ENCODE measurements at regions not wholly inside any gene's neighbourhood (a gene's known extent, or its start where the extent isn't known, plus 50 kb on each side); places are given as distances from the start of the nearest gene placed in this dataset.

GRCh38 chr9:1303932-1304331, 253.8 kb downstream of the DMRT2 start:
- no peak for DNase-seq (ENCODE audit: low read depth, low spot score)
- H3K4me3 ChIP-seq (ENCODE audit: low read length), result no peak overlapping the region

GRCh38 chr9:1311462-1312042, 261.4 kb downstream of the DMRT2 start:
- DNase-seq (ENCODE audit: low read depth, low spot score), result no peak
- H3K4me3 ChIP-seq (ENCODE audit: low read length), result no peak overlapping the region

DNA sequence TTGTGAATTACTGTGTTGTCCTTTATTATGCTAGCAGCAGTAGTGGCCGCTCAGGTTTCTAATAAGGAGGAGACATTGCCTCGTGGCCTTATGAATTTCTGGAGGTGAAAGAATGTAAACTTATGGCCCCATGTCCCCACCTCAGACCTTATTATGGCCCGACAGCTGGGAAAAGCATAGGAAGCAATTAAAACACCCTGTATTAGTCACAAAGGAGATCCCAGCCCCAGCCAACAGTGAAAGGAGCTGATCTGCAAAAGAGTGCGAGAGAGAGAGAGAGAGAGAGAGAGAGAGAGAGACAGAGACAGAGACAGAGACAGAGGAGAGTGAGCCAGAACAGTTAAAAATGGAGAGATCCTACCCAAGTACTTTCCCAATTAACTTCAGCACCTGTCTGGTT, 269.3 kb downstream of the DMRT2 start:
- DNase-seq (ENCODE audit: low read depth, low spot score), result no peak

DNA sequence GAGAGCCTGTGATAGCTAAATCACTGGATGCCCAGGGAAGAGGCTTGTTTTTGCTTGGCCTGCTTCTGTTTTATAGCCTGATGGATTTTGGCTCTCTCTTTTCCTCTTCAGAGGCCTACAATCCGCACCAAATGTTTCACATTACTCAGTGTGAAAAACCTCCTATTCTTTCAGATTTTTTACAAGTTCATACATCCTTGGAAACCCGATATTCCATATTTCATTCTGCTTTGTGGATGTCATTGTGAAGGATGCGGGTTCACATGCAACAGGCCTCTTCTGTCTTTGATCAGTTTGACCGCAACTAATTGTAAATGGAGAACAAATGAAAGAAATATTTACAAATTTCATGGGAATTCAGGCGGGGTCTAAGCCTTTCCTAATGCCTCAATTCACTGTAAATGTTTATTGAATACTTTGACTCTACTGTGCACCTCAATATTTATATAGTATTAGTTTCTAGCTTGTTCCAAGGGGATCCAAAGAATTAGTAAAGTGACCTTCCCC, 269.9 kb downstream of the DMRT2 start:
- no peak for DNase-seq (ENCODE audit: low read depth, low spot score)
- no peak overlapping the region for H3K4me3 ChIP-seq (ENCODE audit: low read length)

More for the DNA sequence above, 269.3 kb downstream of the DMRT2 start:
- no peak overlapping the region for H3K4me3 ChIP-seq (ENCODE audit: low read length)

DNA sequence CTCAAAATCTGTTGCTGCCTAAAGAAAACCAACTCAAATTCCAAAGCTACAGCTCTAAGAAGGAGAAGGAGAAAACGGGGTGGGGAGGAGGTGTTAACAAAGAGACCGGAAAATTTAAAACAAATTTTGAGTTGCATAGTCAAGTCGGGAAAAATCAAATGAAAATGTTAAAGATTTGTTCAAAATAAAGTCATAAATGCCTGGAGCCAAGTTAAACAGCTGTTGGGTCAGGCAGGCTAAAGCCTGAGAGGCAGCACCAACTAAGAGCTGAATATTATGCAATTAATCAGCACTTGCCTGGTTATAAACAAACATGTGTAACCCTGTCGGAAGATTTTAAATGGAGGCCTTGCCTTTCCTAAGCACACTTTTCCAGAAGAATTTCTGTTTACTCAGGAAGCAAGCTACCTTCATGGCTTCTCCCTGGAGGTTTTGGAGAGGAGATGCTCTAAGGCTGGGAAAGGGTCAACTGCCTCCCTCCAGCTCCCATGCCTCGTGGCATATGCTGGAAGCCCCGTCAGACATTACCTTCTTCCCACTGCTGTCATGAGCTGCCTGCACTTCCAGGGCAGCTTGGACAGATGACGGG, 270.5 kb downstream of the DMRT2 start:
- H3K4me3 ChIP-seq (ENCODE audit: low read length), result no peak overlapping the region
- no peak for DNase-seq (ENCODE audit: low read depth, low spot score)

DNA sequence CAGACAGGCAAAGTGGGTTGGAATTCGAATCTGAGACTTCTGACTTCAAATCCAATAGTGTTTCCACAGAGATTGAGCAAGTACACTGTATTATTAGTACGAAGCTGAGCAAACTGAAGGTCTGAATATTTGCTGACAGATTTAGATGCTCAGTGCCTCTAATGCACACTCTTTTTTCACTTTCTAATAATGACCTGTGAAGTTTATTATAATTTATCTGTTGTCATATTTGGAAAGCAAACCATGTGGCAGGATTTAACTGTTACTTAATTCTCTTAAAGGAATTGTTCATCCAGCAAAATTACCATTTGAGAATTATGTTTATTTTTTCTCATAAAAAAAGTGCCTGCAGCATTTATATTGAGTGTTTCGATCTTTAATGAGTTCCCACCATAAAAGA, 277.3 kb downstream of the DMRT2 start:
- no peak overlapping the region for H3K4me3 ChIP-seq (ENCODE audit: low read length)
- no peak for DNase-seq (ENCODE audit: low read depth, low spot score)

DNA sequence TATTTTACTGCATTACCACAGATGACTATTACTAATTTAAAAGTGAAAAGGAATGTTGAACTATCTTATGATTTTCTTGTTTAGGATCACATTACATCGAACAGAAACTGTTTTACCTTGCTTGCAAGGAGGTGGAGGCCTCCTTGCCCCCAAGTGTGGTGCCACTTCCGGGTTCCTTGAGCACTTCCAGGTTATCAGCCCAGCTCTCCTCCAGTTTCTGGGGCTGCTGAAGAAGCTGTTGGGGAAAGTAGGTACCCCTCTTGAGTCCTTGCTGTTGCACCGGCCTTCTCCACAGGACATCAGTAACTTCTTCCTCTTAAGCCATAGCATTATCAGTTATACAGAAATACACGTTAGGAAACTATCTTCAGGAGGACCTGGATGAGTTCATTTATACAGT, 278.2 kb downstream of the DMRT2 start:
- no peak for DNase-seq (ENCODE audit: low read depth, low spot score)
- no peak overlapping the region for H3K4me3 ChIP-seq (ENCODE audit: low read length)

DNA sequence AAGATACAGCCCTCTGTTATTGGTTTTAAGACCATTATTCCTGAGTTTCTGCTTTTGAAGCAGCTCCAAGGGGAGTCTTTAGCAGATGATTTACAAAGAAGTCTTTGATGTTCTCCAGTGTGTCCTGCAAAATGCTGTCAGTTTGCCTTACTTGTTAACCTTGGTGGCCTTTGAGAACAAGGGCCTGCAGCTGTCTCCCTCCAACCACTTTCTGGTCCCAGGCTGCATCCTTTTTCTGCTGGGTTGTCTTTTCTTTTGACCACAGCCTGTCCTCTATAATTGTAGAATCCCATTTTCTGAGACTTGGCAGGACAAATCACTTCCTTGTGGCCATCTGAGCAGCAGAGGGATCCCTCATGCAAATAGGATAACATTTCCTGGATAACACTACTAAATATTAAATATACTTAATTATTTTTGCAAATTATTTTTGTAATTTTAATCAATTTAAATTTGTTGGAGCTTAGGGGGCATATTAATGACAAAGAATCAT, 281.4 kb downstream of the DMRT2 start:
- no peak for DNase-seq (ENCODE audit: low read depth, low spot score)
- no peak overlapping the region for H3K4me3 ChIP-seq (ENCODE audit: low read length)

DNA sequence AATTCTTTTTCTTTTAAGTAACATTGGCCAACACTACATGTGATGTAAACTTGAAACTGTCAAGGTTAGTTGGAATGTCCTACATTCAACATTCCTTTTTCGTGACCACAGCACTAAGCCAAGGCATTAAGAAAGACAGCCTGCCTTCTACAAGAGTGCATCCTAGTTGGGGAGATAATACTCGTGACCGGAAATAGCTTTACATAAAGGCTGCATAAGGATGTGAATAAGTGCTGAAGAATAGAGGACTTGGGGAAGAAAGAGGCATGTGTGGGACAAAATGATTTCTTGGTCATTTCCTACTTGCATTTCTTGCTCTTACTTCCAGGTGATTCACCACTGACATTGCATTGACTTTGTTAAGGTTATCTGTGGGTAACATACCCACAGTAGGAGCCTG, 282.0 kb downstream of the DMRT2 start:
- H3K4me3 ChIP-seq (ENCODE audit: low read length), result no peak overlapping the region
- no peak for DNase-seq (ENCODE audit: low read depth, low spot score)

- no peak overlapping the region for H3K4me3 ChIP-seq (ENCODE audit: low read length)
- no peak for DNase-seq (ENCODE audit: low read depth, low spot score)
Observed at GRCh38 chr9:1335174-1335573, 285.0 kb downstream of the DMRT2 start.

GRCh38 chr9:1337169-1337568, 287.0 kb downstream of the DMRT2 start:
- no peak overlapping the region for H3K4me3 ChIP-seq (ENCODE audit: low read length)
- DNase-seq (ENCODE audit: low read depth, low spot score), result no peak

GRCh38 chr9:1340390-1340789, 290.2 kb downstream of the DMRT2 start:
- no peak overlapping the region for H3K4me3 ChIP-seq (ENCODE audit: low read length)
- DNase-seq (ENCODE audit: low read depth, low spot score), result no peak

GRCh38 chr9:1353291-1353690, 303.1 kb downstream of the DMRT2 start:
- no peak overlapping the region for H3K4me3 ChIP-seq (ENCODE audit: low read length)
- no peak for DNase-seq (ENCODE audit: low read depth, low spot score)

DNA sequence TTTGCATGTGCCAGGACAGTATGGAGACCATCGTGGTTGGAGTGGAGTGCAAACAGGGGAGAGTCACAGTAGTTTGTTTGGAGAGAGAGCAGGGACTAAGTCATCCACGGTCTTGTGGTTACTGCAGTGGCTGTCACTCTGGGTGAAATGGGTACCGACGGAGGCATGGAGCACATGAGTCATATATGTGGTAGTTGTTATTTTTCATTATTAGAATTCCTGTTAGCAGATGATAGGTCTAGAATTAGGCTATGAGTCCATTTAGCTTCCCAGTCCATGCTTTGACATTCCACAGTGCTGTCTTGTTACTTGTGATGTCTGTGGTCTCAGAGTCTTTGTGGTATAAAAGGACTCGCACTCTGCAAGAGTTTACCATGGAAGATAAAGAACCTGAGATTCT, 303.9 kb downstream of the DMRT2 start:
- H3K4me3 ChIP-seq (ENCODE audit: low read length), result no peak overlapping the region
- no peak for DNase-seq (ENCODE audit: low read depth, low spot score)

GRCh38 chr9:1354606-1355005, 304.4 kb downstream of the DMRT2 start:
- DNase-seq (ENCODE audit: low read depth, low spot score), result no peak

DNA sequence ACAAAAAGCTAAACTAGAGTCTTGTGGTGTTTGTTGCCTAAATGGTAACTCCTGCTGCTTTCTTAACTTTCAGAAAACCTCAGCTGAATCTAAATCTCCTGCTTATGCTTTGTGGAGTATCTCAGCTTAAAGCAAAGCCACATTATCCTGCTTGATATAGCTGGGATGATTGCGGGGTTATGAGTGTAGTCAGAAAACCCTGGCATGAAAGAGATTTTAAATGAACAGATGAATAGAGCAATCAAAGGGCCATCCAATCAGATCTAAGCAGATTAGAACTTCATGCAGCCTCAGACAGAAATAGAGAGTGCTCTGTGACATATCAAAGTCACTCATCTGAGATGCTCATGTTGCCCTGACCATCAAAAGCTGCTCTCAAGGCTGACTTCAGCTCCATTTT, 305.5 kb downstream of the DMRT2 start:
- DNase-seq (ENCODE audit: low read depth, low spot score), result no peak
- no peak overlapping the region for H3K4me3 ChIP-seq (ENCODE audit: low read length)

More at GRCh38 chr9:1354606-1355005, 304.4 kb downstream of the DMRT2 start:
- H3K4me3 ChIP-seq (ENCODE audit: low read length), result no peak overlapping the region

DNA sequence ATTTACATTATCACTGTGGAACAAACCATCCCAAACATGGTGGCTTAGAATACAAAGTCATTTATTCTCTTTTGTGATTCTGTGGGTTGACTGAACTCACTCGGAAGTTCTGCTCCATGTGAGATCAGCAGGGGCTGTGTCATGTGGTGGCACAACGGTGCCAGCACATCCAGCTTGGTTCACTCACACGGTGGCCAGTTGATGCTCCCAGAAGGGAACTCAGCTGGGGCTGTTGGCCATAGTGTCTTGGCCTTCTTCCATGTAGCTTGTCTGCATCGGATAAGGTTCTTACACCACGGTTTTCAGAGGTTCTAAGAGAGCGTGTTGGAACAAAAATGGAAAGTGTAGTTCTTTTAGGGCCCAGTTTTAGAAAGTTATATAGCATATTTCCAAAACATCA, 312.7 kb downstream of the DMRT2 start:
- DNase-seq (ENCODE audit: low read depth, low spot score), result no peak
- no peak overlapping the region for H3K4me3 ChIP-seq (ENCODE audit: low read length)

DNA sequence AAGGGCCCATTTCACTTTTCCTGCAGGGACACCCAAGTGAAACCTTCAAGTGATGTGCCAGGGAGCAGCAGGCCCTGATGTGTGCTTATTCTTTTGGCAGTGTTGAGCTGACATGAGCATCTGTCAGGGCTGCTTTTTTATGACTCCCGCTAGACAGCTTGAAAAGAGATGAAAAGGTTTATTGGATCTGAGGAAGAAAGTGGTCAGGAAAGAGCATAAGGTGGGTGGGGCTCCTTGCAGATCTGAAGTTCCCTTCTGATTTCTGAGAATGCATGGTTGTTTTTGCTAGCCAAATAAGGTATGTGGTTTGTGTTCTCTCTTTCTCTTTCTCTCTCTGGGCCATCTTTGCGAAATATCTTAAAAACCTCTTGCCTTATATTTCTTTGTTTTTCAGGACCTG, 316.1 kb downstream of the DMRT2 start:
- peak; percentile 20 for DNase-seq (ENCODE audit: low read depth, low spot score)
- no peak overlapping the region for H3K4me3 ChIP-seq (ENCODE audit: low read length)

- H3K4me3 ChIP-seq (ENCODE audit: low read length), result no peak overlapping the region
- no peak for DNase-seq (ENCODE audit: low read depth, low spot score)
Observed at GRCh38 chr9:1369297-1369696, 319.1 kb downstream of the DMRT2 start.

- no peak for DNase-seq (ENCODE audit: low read depth, low spot score)
- H3K4me3 ChIP-seq (ENCODE audit: low read length), result no peak overlapping the region
Observed at GRCh38 chr9:1373445-1373844, 323.3 kb downstream of the DMRT2 start.

DNA sequence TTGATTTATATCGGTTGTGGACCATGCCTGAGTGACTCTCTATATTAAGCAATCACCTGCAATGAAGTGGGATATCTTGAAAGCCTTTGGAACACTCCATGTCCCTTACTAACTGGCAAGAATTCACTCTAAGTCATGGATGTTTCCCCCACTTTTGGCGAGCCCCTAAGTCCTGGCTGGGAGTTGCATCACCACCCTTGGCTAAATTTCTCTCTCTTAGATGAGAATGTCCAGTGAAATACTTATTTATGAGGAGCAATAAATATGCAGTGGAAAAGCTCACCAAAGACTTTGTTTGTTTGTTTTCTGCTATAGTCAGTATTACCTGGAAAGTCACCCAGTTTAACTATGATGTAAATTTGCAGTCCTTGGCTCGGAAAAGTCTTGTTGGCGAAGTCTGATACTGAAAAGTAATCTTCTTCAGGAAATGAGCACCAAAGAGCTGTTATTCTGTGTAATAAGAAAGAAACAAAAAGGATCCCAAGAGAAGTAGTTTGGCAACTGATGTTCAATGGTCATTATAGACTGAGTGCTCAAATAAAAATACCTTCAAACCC, 333.8 kb downstream of the DMRT2 start:
- no peak overlapping the region for H3K4me3 ChIP-seq (ENCODE audit: low read length)
- no peak for DNase-seq (ENCODE audit: low read depth, low spot score)
